Effector memory CD4-positive, alpha-beta T cell (primary cell): ENCODE measurements at regions not wholly inside any gene's neighbourhood (a gene's known extent, or its start where the extent isn't known, plus 50 kb on each side); places are given as distances from the start of the nearest gene placed in this dataset.

ENCODE experiments used
- DNase-seq, 3 donors: peaks; one replicate each; pipeline ENCODE4 v3.0.0-alpha.2; 2020
- H3K27ac ChIP-seq: 2 replicates; pipeline ENCODE4 v1.7.0; 2013; ENCODE audit warnings: mild to moderate bottlenecking, low read length, moderate library complexity; ENCODE audit not compliant: insufficient read depth, poor library complexity, severe bottlenecking
- H3K27me3 ChIP-seq: replicated peaks from 2 replicates; pipeline ENCODE4 v1.7.0; 2013; ENCODE audit warnings: mild to moderate bottlenecking, low read length; ENCODE audit not compliant: insufficient read depth, control insufficient read depth, poor library complexity, severe bottlenecking
- H3K36me3 ChIP-seq: 2 replicates; pipeline ENCODE4 v1.7.0; 2013; ENCODE audit warnings: mild to moderate bottlenecking, low read length, moderate library complexity; ENCODE audit not compliant: control insufficient read depth, insufficient read depth
- H3K4me1 ChIP-seq: 2 replicates; pipeline ENCODE4 v1.7.0; 2013; ENCODE audit warnings: low read length, mild to moderate bottlenecking; ENCODE audit not compliant: control insufficient read depth, insufficient read depth, poor library complexity, severe bottlenecking
- H3K4me3 ChIP-seq: 2 replicates; pipeline ENCODE4 v1.7.0; 2013; ENCODE audit warnings: low read length, low read depth, mild to moderate bottlenecking; ENCODE audit not compliant: insufficient read depth, poor library complexity, severe bottlenecking
- H3K9me3 ChIP-seq: 2 replicates; pipeline ENCODE4 v1.7.0; 2013; ENCODE audit warnings: mild to moderate bottlenecking, low read length, moderate library complexity; ENCODE audit not compliant: control insufficient read depth

DNA sequence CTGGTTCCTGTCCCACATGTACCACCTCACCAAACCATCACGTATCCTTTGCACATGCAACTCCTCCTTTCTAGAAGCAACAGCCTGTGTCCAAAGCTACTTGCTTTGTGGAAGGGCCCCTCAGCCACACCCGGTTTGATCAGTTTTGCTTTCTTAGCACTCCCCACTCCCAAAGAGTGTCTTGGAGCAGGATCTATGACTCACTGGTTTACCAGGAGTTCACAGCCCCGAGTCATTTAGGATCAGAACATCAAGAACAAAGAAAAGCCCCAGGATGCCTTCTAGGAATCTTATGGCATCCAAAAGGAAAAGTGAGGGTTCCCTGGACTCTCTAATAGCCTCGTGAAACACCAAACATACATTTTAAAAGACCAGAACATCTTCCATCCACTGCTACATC is 50.7 kb upstream of the IGF1R start:
- peaks cover 4% of the 10 kb centered on the region for H3K4me1 ChIP-seq
- H3K27me3 ChIP-seq = no peaks in the 10 kb centered on the region
- H3K27ac ChIP-seq = no peak overlapping the region
- H3K9me3 ChIP-seq = no peaks in the 10 kb centered on the region
- DNase-seq = no peak
- H3K4me3 ChIP-seq = no peak overlapping the region
- no peaks in the 10 kb centered on the region for H3K36me3 ChIP-seq
